Neural cell (in vitro differentiated cells): ENCODE measurements at regions not wholly inside any gene's neighbourhood (a gene's known extent, or its start where the extent isn't known, plus 50 kb on each side); places are given as distances from the start of the nearest gene placed in this dataset.

Source experiments
- EP300 ChIP-seq: fragments of 450-650 bp; conservative IDR thresholded peaks from 2 replicates; pipeline ENCODE4 v1.6.1; 2014; ENCODE audit warnings: antibody characterized with exemption, mild to moderate bottlenecking, moderate library complexity; ENCODE audit not compliant: poor library complexity, severe bottlenecking
- EZH2 ChIP-seq: fragments of 200-600, 300-800 bp; shearing (Covaris generic), sonication (generic); IDR thresholded peaks from 2 replicates; pipeline ENCODE4 v1.6.1; 2014; ENCODE audit warnings: antibody characterized with exemption, low read length, borderline replicate concordance, mild to moderate bottlenecking; ENCODE audit not compliant: insufficient read depth, poor library complexity, severe bottlenecking
- POLR2AphosphoS5 ChIP-seq: IDR thresholded peaks from 2 replicates; pipeline ENCODE4 v1.6.1; 2012
- RAD21 ChIP-seq: fragments of 450-650 bp; conservative IDR thresholded peaks from 2 replicates; pipeline ENCODE4 v1.6.1; 2014; ENCODE audit warnings: antibody characterized with exemption, mild to moderate bottlenecking, moderate library complexity
- SMC3 ChIP-seq: fragments of 450-650 bp; conservative IDR thresholded peaks from 2 replicates; pipeline ENCODE4 v1.6.1; 2014; ENCODE audit warnings: antibody characterized with exemption, mild to moderate bottlenecking, moderate library complexity; ENCODE audit not compliant: poor library complexity
- TAF1 ChIP-seq: IDR thresholded peaks from 2 replicates; pipeline ENCODE4 v1.6.1; 2012; ENCODE audit warnings: low read depth
- TF ChIP-seq, protein P1 (sequence below): fragments of 450-650 bp; IDR thresholded peaks from 2 replicates; pipeline ENCODE4 v1.5.1; 2014; ENCODE audit warnings: antibody characterized with exemption, mild to moderate bottlenecking, moderate library complexity; ENCODE audit not compliant: poor library complexity, severe bottlenecking
- TF ChIP-seq, protein P2 (sequence below): IDR thresholded peaks from 2 replicates; pipeline ENCODE4 v1.6.1; 2012; ENCODE audit warnings: borderline replicate concordance

DNA sequence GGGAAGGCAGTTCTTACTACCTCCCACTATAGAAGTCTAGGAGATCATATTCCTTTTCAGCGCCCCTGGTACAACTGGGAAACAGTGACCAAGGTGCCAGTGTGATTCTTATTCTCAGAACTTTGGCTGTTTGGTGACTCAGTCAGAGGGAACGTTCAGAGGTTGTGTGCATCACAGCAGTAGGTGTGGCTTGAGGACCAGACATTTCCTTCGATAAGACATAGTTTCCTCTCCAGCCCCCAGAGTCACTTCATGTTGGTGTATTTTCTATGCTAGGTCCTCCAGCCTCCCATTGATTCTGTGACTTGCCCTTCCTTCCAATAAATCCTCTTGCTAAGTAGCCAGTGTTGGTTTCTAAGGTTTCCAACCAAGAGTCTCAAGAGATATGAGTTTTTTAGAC, 171.9 kb upstream of the MPPED2 start:
- TF ChIP-seq TAF1: no peak
- TF ChIP-seq EZH2: no peak
- TF ChIP-seq, protein P1, sequence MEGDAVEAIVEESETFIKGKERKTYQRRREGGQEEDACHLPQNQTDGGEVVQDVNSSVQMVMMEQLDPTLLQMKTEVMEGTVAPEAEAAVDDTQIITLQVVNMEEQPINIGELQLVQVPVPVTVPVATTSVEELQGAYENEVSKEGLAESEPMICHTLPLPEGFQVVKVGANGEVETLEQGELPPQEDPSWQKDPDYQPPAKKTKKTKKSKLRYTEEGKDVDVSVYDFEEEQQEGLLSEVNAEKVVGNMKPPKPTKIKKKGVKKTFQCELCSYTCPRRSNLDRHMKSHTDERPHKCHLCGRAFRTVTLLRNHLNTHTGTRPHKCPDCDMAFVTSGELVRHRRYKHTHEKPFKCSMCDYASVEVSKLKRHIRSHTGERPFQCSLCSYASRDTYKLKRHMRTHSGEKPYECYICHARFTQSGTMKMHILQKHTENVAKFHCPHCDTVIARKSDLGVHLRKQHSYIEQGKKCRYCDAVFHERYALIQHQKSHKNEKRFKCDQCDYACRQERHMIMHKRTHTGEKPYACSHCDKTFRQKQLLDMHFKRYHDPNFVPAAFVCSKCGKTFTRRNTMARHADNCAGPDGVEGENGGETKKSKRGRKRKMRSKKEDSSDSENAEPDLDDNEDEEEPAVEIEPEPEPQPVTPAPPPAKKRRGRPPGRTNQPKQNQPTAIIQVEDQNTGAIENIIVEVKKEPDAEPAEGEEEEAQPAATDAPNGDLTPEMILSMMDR: no peak
- no peak for TF ChIP-seq SMC3
- TF ChIP-seq, protein P2, sequence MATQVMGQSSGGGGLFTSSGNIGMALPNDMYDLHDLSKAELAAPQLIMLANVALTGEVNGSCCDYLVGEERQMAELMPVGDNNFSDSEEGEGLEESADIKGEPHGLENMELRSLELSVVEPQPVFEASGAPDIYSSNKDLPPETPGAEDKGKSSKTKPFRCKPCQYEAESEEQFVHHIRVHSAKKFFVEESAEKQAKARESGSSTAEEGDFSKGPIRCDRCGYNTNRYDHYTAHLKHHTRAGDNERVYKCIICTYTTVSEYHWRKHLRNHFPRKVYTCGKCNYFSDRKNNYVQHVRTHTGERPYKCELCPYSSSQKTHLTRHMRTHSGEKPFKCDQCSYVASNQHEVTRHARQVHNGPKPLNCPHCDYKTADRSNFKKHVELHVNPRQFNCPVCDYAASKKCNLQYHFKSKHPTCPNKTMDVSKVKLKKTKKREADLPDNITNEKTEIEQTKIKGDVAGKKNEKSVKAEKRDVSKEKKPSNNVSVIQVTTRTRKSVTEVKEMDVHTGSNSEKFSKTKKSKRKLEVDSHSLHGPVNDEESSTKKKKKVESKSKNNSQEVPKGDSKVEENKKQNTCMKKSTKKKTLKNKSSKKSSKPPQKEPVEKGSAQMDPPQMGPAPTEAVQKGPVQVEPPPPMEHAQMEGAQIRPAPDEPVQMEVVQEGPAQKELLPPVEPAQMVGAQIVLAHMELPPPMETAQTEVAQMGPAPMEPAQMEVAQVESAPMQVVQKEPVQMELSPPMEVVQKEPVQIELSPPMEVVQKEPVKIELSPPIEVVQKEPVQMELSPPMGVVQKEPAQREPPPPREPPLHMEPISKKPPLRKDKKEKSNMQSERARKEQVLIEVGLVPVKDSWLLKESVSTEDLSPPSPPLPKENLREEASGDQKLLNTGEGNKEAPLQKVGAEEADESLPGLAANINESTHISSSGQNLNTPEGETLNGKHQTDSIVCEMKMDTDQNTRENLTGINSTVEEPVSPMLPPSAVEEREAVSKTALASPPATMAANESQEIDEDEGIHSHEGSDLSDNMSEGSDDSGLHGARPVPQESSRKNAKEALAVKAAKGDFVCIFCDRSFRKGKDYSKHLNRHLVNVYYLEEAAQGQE: no peak
- no peak for TF ChIP-seq POLR2AphosphoS5
- no peak for TF ChIP-seq EP300
- TF ChIP-seq RAD21: no peak
